H1 (cell line): ENCODE measurements at regions not wholly inside any gene's neighbourhood (a gene's known extent, or its start where the extent isn't known, plus 50 kb on each side); places are given as distances from the start of the nearest gene placed in this dataset.

Experiments
- CTCF ChIA-PET: fragments of 300-600 bp; sonication (Branson Sonifier 250); formaldehyde crosslinking; loops from one replicate; lab custom pipeline; 2021; ENCODE audit not compliant: partially characterized antibody; lab: Charles Lee
- POLR2A ChIA-PET: fragments of 300-600 bp; sonication (Branson Sonifier 250); formaldehyde crosslinking; loops from one replicate; lab custom pipeline; 2021; ENCODE audit warnings: inconsistent platforms; ENCODE audit not compliant: partially characterized antibody; lab: Charles Lee
- DNase-seq, 2 experiments: peaks; one replicate each; pipeline versions ENCODE4 v3.0.0 to v3.0.0-alpha.2; 2010 to 2022; ENCODE audit warnings: low spot score in 2 of 2, low read depth in 1 of 2, mixed read lengths in 1 of 2
- FAIRE-seq: peaks from 2 replicates; lab custom pipeline; 2011; peaks lifted over from hg19 to GRCh38; lab: Jason Lieb, UNC
- H2AFZ ChIP-seq: 2 replicates; pipeline ENCODE4 v1.8.1; 2012; ENCODE audit warnings: low read length, inconsistent platforms
- H2AK5ac ChIP-seq: 2 replicates; pipeline ENCODE4 v1.6.1; 2013; ENCODE audit warnings: low read depth, low read length
- H2BK120ac ChIP-seq: replicated peaks from 2 replicates; pipeline ENCODE3; 2013; ENCODE audit warnings: low read depth, low read length, inconsistent platforms
- H2BK12ac ChIP-seq: 2 replicates; pipeline ENCODE4 v1.6.1; 2013; ENCODE audit warnings: low read depth, low read length
- H2BK15ac ChIP-seq: 2 replicates; pipeline ENCODE4 v1.6.1; 2013; ENCODE audit warnings: low read length
- H2BK20ac ChIP-seq: 2 replicates; pipeline ENCODE4 v1.6.1; 2013; ENCODE audit warnings: low read length
- H2BK5ac ChIP-seq: 2 replicates; pipeline ENCODE4 v1.6.1; 2013; ENCODE audit warnings: low read depth, low read length
- H3K14ac ChIP-seq: 2 replicates; pipeline ENCODE4 v1.6.1; 2013; ENCODE audit warnings: inconsistent platforms; ENCODE audit not compliant: insufficient read length
- H3K18ac ChIP-seq: 2 replicates; pipeline ENCODE4 v1.6.1; 2013; ENCODE audit warnings: low read length; ENCODE audit errors: extremely low read depth
- H3K23ac ChIP-seq: 2 replicates; pipeline ENCODE4 v1.6.1; 2013; ENCODE audit warnings: inconsistent platforms; ENCODE audit not compliant: insufficient read length
- H3K23me2 ChIP-seq: 2 replicates; pipeline ENCODE4 v1.6.1; 2013; ENCODE audit warnings: low read depth, low read length
- H3K27ac ChIP-seq: 2 replicates; pipeline ENCODE4 v1.6.1; 2011; ENCODE audit warnings: low read depth, low read length, inconsistent platforms
- H3K27me3 ChIP-seq, 4 experiments: replicated peaks in 1 of 4; 1 replicate in 1 of 4; 2 replicates in 3 of 4; pipeline versions ENCODE4 v1.6.1 to v1.8.1; 2011 to 2013; ENCODE audit warnings: low read length in 3 of 4, mild to moderate bottlenecking in 3 of 4, inconsistent platforms in 2 of 4, mixed read lengths in 2 of 4, moderate library complexity in 1 of 4; ENCODE audit not compliant: control insufficient read depth in 3 of 4, insufficient read depth in 3 of 4; ENCODE audit errors: extremely low read depth in 1 of 4
- H3K36me3 ChIP-seq, 4 experiments: 2 replicates each; pipeline versions ENCODE4 v1.6.1 to v1.8.1; 2011 to 2013; ENCODE audit warnings: mild to moderate bottlenecking in 4 of 4, low read length in 3 of 4, moderate library complexity in 2 of 4, control low read depth in 1 of 4, inconsistent platforms in 1 of 4; ENCODE audit not compliant: insufficient read depth in 4 of 4, control insufficient read depth in 2 of 4
- H3K4ac ChIP-seq: replicated peaks from 2 replicates; pipeline ENCODE3; 2013; ENCODE audit warnings: low read length, low read depth, mixed read lengths, inconsistent platforms; ENCODE audit not compliant: insufficient read length
- H3K4me1 ChIP-seq, 4 experiments: replicated peaks in 1 of 4; 1 replicate in 1 of 4; 2 replicates in 3 of 4; pipeline versions ENCODE4 v1.6.1 to v1.8.1; 2011 to 2013; ENCODE audit warnings: low read length in 3 of 4, inconsistent platforms in 2 of 4, mixed read lengths in 1 of 4; ENCODE audit not compliant: insufficient read depth in 4 of 4, control insufficient read depth in 3 of 4
- H3K4me2 ChIP-seq, 2 experiments: 2 replicates each; pipeline versions ENCODE4 v1.6.1 to v1.8.1; 2011 to 2013; ENCODE audit warnings: low read depth in 2 of 2, low read length in 2 of 2, control low read depth in 1 of 2, inconsistent platforms in 1 of 2, mild to moderate bottlenecking in 1 of 2; ENCODE audit not compliant: insufficient read depth in 1 of 2
- H3K4me3 ChIP-seq, 4 experiments: fragments of 200-600, 300-600 bp in 1 of 4; sonication (generic), shearing (Covaris generic), sonication (Bioruptor Twin) in 1 of 4; 2 replicates each; pipeline versions ENCODE4 v1.5.1 to v1.8.1; 2011 to 2016; ENCODE audit warnings: low read length in 4 of 4, low read depth in 3 of 4, control low read depth in 2 of 4, inconsistent platforms in 2 of 4, mild to moderate bottlenecking in 2 of 4, mixed read lengths in 1 of 4, moderate library complexity in 1 of 4; ENCODE audit not compliant: insufficient read depth in 2 of 4; ENCODE audit errors: extremely low read depth in 1 of 4
- H3K56ac ChIP-seq: replicated peaks from 2 replicates; pipeline ENCODE3; 2013; ENCODE audit warnings: low read depth, mild to moderate bottlenecking, mixed read lengths, low read length, inconsistent platforms; ENCODE audit not compliant: insufficient read length
- H3K79me1 ChIP-seq: 2 replicates; pipeline ENCODE4 v1.6.1; 2013; ENCODE audit warnings: low read depth, low read length, control low read depth
- H3K79me2 ChIP-seq, 2 experiments: 2 replicates each; pipeline versions ENCODE4 v1.6.1 to v1.8.1; 2012 to 2013; ENCODE audit warnings: low read length in 2 of 2, mild to moderate bottlenecking in 2 of 2, inconsistent platforms in 1 of 2; ENCODE audit not compliant: insufficient read depth in 2 of 2, control insufficient read depth in 1 of 2
- H3K9ac ChIP-seq, 4 experiments: replicated peaks in 1 of 4; 1 replicate in 1 of 4; 2 replicates in 3 of 4; pipeline versions ENCODE4 v1.6.1 to v1.8.1; 2011 to 2013; ENCODE audit warnings: low read depth in 3 of 4, low read length in 3 of 4, control low read depth in 2 of 4, mild to moderate bottlenecking in 2 of 4, moderate library complexity in 2 of 4, inconsistent platforms in 1 of 4; ENCODE audit errors: extremely low read depth in 1 of 4
- H3K9me3 ChIP-seq, 2 experiments: 2 replicates each; pipeline versions ENCODE4 v1.6.1 to v1.8.1; 2012 to 2013; ENCODE audit warnings: mild to moderate bottlenecking in 2 of 2, moderate library complexity in 2 of 2, control low read depth in 1 of 2, inconsistent platforms in 1 of 2, low read depth in 1 of 2, low read length in 1 of 2, mixed read lengths in 1 of 2; ENCODE audit not compliant: insufficient read depth in 2 of 2
- H4K20me1 ChIP-seq, 2 experiments: replicated peaks in 1 of 2; 2 replicates each; pipeline versions ENCODE3 to v1.8.1; 2011 to 2013; ENCODE audit warnings: inconsistent platforms in 2 of 2, low read length in 2 of 2, mild to moderate bottlenecking in 1 of 2; ENCODE audit not compliant: insufficient read depth in 2 of 2, control insufficient read depth in 1 of 2
- H4K5ac ChIP-seq: 2 replicates; pipeline ENCODE4 v1.6.1; 2013; ENCODE audit warnings: low read length, low read depth, mixed read lengths, inconsistent platforms; ENCODE audit not compliant: insufficient read length
- H4K8ac ChIP-seq: 2 replicates; pipeline ENCODE4 v1.8.0; 2013; ENCODE audit warnings: mild to moderate bottlenecking, moderate library complexity, low read length, inconsistent platforms; ENCODE audit not compliant: insufficient read depth; ENCODE audit errors: extremely low read depth
- H4K91ac ChIP-seq: replicated peaks from 2 replicates; pipeline ENCODE3; 2013; ENCODE audit warnings: low read length, mixed read lengths, inconsistent platforms; ENCODE audit not compliant: insufficient read length
- CTCF ChIP-seq, 3 experiments: IDR thresholded peaks; 1 replicate in 2 of 3; 2 replicates in 1 of 3; pipeline versions ENCODE4 v1.5.1 to v1.6.1; 2011; ENCODE audit warnings: low read length in 3 of 3, mild to moderate bottlenecking in 3 of 3, inconsistent platforms in 2 of 3, low read depth in 1 of 3, moderate library complexity in 1 of 3; ENCODE audit not compliant: insufficient read depth in 1 of 3; ENCODE audit errors: control extremely low read depth in 1 of 3
- KDM1A ChIP-seq: fragments of 200-600, 300-600 bp; sonication (generic); IDR thresholded peaks from 2 replicates; pipeline ENCODE4 v1.7.1; 2016; ENCODE audit warnings: mild to moderate bottlenecking, low read length, borderline replicate concordance
- POLR2AphosphoS5 ChIP-seq: IDR thresholded peaks from 2 replicates; pipeline ENCODE4 v1.6.1; 2011; ENCODE audit warnings: low read depth, low read length
- RAD21 ChIP-seq, 2 experiments: IDR thresholded peaks in 1 of 2; conservative IDR thresholded peaks in 1 of 2; 2 replicates each; pipeline ENCODE4 v1.6.1; 2011; ENCODE audit warnings: low read depth in 2 of 2, low read length in 2 of 2, improper control_type of control experiment in 1 of 2, inconsistent platforms in 1 of 2, mild to moderate bottlenecking in 1 of 2, moderate library complexity in 1 of 2
- RXRA ChIP-seq: IDR thresholded peaks from 2 replicates; pipeline ENCODE4 v1.6.1; 2011; ENCODE audit warnings: low read depth, mild to moderate bottlenecking, low read length, moderate library complexity; ENCODE audit not compliant: insufficient read depth
- TEAD4 ChIP-seq: IDR thresholded peaks from 2 replicates; pipeline ENCODE4 v1.6.1; 2012; ENCODE audit warnings: low read depth, low read length, inconsistent platforms, mixed read lengths
- YY1 ChIP-seq: IDR thresholded peaks from 2 replicates; pipeline ENCODE4 v1.6.1; 2011; ENCODE audit warnings: low read depth, mild to moderate bottlenecking, low read length
- WGBS, 2 experiments: shearing (Covaris generic) in 1 of 2; methylation state at CpG; one replicate each; pipeline versions ENCODE4 v1.1.6 to v1.1.7; 2013 to 2015; ENCODE audit warnings: low lambda C conversion rate in 2 of 2, mixed read lengths in 2 of 2, inconsistent platforms in 1 of 2, low coverage in 1 of 2, missing lambda C conversion rate in 1 of 2; ENCODE audit not compliant: insufficient replicate concordance in 2 of 2, insufficient coverage in 1 of 2, insufficient read length in 1 of 2; ENCODE audit errors: extremely low coverage in 1 of 2, missing lambda C conversion rate in 1 of 2; 5-methylcytosine and 5-hydroxymethylcytosine counted together

DNA sequence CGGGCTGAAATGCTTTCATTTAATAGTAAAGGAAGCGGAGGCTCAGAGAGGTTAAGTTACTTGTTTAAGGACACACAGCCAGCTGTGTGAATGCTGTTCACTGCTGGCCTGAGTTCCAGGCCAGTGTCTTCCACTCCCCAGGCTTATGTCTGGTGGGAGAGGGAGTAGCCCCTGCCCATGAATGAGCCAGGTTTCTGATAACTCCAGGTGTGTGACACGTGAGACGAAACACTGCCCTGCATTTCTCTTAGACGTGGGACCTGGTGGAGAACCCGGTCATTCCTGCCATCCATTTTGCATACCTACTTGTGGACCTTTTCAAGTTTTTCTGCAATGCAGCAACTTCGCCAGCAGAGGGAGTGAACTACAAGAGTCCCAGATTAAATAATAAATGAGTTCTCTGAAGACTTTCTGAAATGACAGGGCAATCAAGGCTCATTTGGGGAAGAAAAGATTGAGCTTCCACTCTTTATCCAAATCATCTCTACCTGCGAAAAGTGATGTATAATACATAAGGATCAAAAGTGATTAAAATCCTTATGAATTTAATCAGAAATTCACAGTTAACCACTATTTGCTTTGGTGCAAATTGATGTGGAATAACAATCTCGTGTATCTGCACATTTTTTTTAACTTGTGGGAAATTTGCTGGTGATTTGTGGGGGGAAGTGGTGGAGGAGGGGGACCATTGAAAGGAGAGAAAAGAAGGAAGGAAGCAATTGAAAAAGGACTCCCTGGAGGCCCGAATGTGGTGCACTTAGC lies 79.4 kb upstream of the ASB18 start:
- DNase-seq (peak; percentile 49 to 50), FAIRE-seq (peak; percentile 93)
- H2BK20ac ChIP-seq, result no peak overlapping the region
- ChIA-PET CTCF (interaction anchor here (0.5 to 4.7 kb wide), 13 partner anchors 9 to 718 kb away, joined by 3 to 27 read pairs (median 4); no protein-coding TSS in a partner anchor), POLR2A (interaction anchor here (0.7 kb wide), 1 partner anchor 22 kb away, joined by 3 read pairs; no protein-coding TSS in a partner anchor)
- H3K4me1 ChIP-seq, result peaks cover 0 to 8% (median 5%) of the 10 kb centered on the region in 4 experiments; a peak in 3 of 7 replicates
- H3K9me3 ChIP-seq, result peaks cover 0 to 4% of the 10 kb centered on the region in 2 experiments; a peak in 2 of 4 replicates
- peak overlapping the region; percentile 96 for H2AFZ ChIP-seq
- H3K9ac ChIP-seq, result no peak overlapping the region
- no peak overlapping the region for H2BK15ac ChIP-seq
- H3K27me3 ChIP-seq, result no peaks in the 10 kb centered on the region
- H4K8ac ChIP-seq, result no peak overlapping the region
- no peaks in the 10 kb centered on the region for H4K20me1 ChIP-seq
- H2BK120ac ChIP-seq, result no peak overlapping the region
- 50% methylated on average over 10 of the region's 10 CpGs; no CpG with 5 or more reads in 1 of the 2 experiments for WGBS, 2 experiments
- no peak overlapping the region for H3K4me3 ChIP-seq
- TF ChIP-seq CTCF (IDR thresholded peaks at IDR 0.05; ENCODE audit: control extremely low read depth in 1 of 3, insufficient read depth in 1 of 3, low read depth in 1 of 3, low read length in 3 of 3) (peak in 2 of 3 experiments; percentile 63 to 82; a peak in 3 of 4 replicates), RAD21 (IDR thresholded peaks at IDR 0.05 in 1 of 2, conservative IDR thresholded peaks at IDR 0.05 in 1 of 2; ENCODE audit: low read depth in 2 of 2, low read length in 2 of 2) (peak; percentile 68 to 73), KDM1A (peak; percentile 96), POLR2AphosphoS5 (no peak), RXRA (no peak), TEAD4 (0 out of 2 replicates have a peak, but pooled peaks have one; percentile 37), YY1 (peak; percentile 62; the same call in 1 of the 2 replicates)
- no peaks in the 10 kb centered on the region for H3K79me2 ChIP-seq
- no peak overlapping the region for H3K56ac ChIP-seq
- H3K23me2 ChIP-seq, result no peaks in the 10 kb centered on the region
- no peaks in the 10 kb centered on the region for H3K79me1 ChIP-seq
- no peak overlapping the region for H3K14ac ChIP-seq
- no peak overlapping the region for H2BK12ac ChIP-seq
- H3K27ac ChIP-seq, result no peak overlapping the region
- no peak overlapping the region for H3K4me2 ChIP-seq
- no peak overlapping the region for H3K23ac ChIP-seq
- H2BK5ac ChIP-seq, result no peak overlapping the region
- no peak overlapping the region for H3K18ac ChIP-seq
- no peak overlapping the region for H2AK5ac ChIP-seq
- H4K91ac ChIP-seq, result no peak overlapping the region
- no peaks in the 10 kb centered on the region for H3K36me3 ChIP-seq
- no peak overlapping the region for H4K5ac ChIP-seq
- no peak overlapping the region for H3K4ac ChIP-seq
